HUDEP-2 (cell line): ENCODE measurements at regions not wholly inside any gene's neighbourhood (a gene's known extent, or its start where the extent isn't known, plus 50 kb on each side); places are given as distances from the start of the nearest gene placed in this dataset.
A peak's percentile ranks its signal among the peaks of the same experiment; 100 is the strongest.
"Not testable (repeated sequence)": the region's sequence is repeated elsewhere in the genome, so short reads cannot be mapped to it uniquely, and the experiment has no call there.

Experiments used
- DNase-seq, 76 experiments: peaks; one replicate each; lab custom pipeline; 2025; ENCODE audit not compliant: unreplicated experiment in 76 of 76; lab: John Stamatoyannopoulos, UW

DNA sequence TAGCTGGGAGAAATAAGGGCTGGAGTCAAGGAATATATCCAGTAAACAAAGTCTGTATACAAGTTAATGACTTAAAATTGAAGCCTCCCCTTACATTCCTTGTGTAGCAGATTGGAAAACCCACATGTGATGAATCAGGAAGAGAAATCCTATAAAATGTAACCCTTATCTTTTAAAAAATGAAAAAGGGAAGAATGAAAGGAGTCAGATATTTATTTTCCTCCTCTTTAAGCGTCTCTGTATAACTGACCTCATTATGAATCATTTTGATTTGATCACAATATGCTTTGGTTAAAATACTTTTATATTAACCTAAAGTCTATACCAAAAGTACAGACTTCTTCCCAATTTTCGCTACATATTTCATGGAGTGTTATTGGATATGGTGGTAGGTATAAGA lies 316.3 kb upstream of the STAC start:
- DNase-seq, result no peak

GRCh38 chr3:36065321-36065720 lies 315.0 kb upstream of the STAC start:
- no peak for DNase-seq

DNA sequence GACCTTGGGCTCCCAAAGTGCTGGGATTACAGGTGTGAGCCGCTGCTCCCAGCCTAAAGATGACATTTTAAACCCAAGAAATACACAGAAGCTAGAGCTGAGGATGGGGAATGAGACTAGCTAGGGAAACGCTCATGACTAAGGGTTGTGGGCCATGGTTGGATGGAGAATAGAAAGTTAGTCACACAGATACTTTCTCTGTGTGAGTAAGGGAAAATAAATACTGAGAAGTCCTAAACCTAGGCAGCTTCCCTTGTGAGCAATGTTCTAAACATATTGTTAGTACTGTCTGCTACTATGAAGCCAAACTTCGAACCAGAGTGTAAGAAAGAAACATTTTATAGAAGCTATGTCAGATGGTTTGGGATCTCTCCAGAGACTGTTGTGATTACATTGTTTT lies 304.8 kb upstream of the STAC start:
- DNase-seq, result no peak

- DNase-seq, result no peak
Measured at GRCh38 chr3:36077320-36077719, 303.0 kb upstream of the STAC start.

DNA sequence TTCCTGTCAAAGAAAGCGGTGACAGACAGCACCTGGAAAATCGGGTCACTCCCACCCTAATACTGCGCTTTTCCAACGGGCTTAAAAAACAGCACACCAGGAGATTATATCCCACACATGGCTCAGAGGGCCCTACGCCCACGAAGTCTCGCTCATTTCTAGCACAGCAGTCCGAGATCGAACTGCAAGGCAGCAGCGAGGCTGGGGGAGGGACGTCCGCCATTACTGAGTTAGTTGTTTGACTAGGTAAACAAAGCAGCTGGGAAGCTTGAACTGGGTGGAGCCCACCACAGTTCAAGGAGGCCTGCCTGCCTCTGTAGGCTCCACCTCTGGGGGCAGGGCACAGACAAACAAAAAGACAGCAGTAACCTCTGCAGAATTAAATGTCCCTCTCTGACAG lies 297.3 kb upstream of the STAC start:
- not testable (repeated sequence) for DNase-seq

DNA sequence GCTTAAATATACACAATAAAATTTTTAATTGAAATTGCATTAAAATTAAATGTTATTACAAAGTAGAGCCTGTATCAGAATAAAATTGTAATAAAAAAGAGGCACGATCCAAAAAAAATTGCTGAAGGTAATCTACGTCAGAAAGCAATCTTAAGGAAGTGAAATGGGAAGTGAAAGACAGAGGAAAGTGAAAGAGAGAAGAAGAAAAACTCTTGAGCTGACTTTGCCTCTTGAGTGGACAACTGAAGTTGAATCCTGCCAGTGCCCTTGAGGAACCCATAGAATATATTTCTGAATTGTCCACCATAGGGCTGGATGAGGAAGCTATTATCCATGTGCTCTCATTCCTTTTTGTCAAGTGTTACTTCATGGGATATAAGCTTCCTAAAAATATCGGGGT lies 285.1 kb upstream of the STAC start:
- no peak for DNase-seq

DNA sequence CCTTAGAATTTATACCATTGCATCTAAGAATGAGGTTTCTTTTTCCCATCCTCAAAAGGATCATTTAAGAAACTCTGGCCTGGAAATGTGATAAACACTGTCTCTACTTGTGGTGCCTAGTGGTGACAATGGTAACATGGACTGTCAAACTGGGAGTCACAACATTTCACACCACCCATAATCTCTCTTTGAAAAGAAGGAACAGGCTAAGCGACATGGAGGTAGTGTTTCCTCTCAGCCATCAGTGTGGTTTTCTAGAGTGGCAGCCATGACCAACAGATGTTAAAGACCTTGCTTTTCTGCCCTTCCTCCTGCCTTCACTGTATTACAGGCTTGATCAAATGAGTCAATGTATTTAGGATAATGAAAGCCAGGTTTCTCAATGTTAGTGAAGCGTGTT lies 283.1 kb upstream of the STAC start:
- no peak for DNase-seq

DNA sequence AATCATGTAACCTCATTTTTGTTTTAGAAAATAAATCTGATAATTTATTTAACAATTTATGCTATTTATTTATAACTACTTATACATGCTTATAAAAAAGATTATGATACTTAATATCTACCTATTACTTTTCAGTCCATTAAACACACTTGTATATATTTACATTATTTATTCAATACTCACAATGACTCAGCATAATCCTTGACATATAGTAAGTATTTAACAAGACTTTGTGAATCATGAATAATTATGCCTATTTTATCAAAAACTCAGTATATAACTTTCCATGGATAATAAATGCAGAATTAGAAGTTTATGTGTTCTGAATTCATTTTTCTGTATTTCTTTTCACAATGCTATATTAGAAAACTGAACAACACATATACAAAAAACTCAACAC lies 266.0 kb upstream of the STAC start:
- DNase-seq, result no peak

DNA sequence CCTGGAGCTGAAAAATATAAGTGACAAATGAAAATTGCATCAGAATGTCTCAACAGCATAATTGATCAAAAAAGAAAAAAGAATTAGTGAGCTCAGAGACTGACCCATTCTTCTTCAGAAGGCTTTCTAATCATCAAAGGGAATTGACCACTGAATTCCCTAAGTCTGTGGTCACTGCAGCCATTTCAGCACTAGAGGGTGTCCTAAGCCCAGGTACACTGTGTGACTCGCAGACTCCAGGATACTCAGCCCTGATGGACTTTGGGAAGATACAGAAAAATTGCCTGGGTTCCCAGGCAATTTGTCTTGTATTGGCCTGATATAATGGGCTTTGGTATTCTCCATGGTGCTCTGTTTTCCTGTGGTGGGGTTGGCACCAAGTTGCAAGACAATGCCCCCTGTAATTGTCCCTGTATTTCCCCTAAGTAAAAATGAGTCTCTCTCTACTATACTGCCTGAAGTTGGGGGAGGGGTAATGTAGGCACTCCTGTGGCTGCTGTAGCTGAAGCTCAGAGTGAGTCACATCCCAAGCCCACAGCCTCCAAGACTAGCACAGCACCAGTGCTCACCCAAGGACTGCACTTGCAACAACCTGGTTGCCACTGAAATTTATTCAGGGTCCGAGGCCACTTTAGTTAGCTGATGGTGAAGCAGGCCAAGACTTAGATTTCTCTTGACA lies 256.0 kb upstream of the STAC start:
- peak in 3 of 76 experiments; percentile 1 to 14 (median 9) for DNase-seq

DNA sequence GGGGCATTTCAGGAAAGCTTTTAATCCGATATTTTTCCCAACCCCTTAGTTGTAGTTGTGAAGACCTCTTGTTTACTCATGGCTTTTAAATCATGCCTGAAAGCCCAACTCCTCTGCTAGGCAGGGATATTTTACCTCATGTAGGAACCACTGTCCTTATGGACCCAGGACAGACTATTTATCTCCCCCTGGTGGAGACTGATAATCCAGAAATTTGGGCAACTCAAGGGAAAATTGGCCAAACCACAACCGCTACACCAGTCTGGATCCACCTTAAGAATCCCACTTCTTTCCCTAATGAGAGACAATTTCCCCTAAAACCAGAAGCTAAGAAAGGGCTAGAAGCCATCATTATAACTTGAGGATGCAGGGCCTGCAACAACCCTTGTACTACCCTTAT lies 248.1 kb upstream of the STAC start:
- DNase-seq, result no peak

- no peak for DNase-seq
Measured at GRCh38 chr3:36135863-36136262, 244.4 kb upstream of the STAC start.

DNA sequence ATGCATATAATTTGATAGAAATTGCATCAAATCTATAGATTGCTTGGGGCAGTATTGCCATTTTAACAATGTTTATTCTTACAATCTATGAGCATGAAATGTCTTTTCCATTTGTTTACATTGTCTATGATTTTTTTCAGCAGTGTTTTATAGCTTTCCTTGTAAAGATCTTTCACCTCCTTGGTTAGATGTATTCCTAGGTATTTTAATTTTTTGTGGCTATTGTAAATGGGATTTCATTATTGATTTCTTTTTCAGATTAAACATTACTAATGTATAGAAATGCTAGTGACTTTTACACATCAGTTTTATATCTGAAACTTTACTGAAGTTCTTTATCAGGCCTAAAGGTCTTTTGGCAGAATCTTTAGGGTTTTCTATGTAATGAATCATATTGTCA lies 237.6 kb upstream of the STAC start:
- no peak for DNase-seq

DNA sequence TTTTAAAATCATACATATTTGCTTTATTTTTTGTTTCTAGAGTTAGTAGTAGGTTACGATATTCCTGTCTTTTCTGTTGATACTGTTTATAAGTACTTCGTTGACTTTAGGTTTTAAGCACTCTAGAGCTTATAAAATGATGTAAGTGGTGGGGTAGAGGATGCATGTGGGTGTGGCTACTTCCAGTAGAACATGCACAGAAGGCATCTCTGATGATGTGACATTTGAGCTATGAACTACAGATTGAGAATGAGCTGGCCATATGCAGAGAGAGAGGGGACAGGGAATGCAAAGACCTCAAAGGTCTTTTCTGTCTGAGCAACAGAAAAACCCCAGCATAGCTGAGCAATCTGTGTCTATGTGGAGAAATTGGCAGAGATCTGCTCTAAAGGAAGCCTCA lies 233.9 kb upstream of the STAC start:
- DNase-seq, result no peak

DNA sequence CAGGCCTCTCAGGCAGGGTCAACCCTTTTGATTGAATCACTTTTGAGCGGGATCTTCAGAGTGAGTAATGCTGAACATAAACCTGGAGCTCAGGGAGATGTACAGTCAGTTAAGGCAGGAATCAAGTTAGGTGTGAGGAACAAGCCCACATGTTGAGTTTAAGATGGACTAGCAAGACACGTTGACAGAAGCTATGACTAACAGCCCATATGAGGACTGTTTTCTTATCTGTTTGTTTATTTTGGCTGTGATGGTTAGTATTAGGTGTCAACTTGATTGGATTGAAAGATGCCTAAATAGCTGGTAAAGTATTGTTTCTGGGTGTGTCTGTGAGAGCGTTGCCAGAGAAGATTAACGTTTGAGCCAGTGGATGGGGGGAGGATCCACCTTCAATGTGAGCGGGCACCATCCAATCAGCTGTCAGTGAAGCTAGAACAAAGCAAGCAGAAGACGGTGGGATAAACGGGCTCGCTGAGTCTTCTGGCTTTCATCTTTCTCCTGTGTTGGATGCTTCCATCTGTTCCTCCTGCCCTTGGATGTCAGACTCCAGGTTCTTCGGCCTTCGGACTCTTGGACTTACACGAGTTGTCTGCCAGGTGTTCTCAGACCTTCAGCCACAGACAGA lies 232.3 kb upstream of the STAC start:
- no peak for DNase-seq

GRCh38 chr3:36149447-36149865 lies 230.8 kb upstream of the STAC start:
- no peak for DNase-seq

GRCh38 chr3:36155515-36155914 lies 224.8 kb upstream of the STAC start:
- no peak for DNase-seq

GRCh38 chr3:36164400-36164799 lies 215.9 kb upstream of the STAC start:
- no peak for DNase-seq

- no peak for DNase-seq
Measured at GRCh38 chr3:36165509-36166290, 214.6 kb upstream of the STAC start.

- no peak for DNase-seq
Measured at GRCh38 chr3:36166477-36166876, 213.8 kb upstream of the STAC start.

GRCh38 chr3:36172699-36173098 lies 207.6 kb upstream of the STAC start:
- DNase-seq, result no peak

DNA sequence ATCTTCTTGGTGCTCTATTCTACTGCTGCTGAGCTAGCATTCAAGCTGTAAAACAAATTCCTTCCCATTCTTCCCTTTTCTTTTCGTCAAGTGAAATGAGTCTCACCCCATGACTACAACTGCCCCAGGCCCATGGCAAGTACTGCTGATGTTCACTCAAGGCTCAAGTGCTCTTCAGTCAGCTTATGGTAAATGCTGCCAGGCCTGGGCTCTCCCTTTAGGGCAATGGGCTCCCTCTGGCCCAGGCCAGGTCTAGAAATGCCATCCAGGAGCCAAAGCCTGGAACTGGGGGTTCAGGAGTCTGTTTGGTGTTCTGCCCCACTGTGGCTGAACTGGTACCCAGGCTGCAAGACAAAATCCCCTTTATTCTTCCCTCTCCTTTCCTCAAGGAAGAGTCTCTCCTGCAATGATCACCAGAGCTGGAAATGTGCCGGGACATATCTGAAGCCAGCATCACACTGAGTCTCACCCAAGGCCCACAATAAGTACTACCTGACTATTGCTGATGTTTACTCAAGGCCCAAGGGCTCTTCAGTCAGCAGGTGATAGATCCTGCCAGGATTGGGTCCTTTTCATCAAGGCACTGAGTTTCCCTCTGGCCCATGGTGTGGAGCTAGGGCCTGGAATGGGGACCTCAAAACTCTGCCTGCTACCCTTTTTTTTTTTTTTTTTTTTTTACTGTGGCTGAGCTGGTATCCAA lies 205.0 kb upstream of the STAC start:
- DNase-seq, result no peak
